GM12892 (cell line): ENCODE measurements at regions not wholly inside any gene's neighbourhood (a gene's known extent, or its start where the extent isn't known, plus 50 kb on each side); places are given as distances from the start of the nearest gene placed in this dataset.

ENCODE experiments used
- POLR2A ChIP-seq: IDR thresholded peaks from 2 replicates; pipeline ENCODE4 v1.6.1; 2011; ENCODE audit warnings: low read depth, low read length, control low read depth
- TAF1 ChIP-seq: IDR thresholded peaks from 2 replicates; pipeline ENCODE4 v1.6.1; 2011; ENCODE audit warnings: low read depth, mild to moderate bottlenecking, control low read depth, low read length, borderline replicate concordance

DNA sequence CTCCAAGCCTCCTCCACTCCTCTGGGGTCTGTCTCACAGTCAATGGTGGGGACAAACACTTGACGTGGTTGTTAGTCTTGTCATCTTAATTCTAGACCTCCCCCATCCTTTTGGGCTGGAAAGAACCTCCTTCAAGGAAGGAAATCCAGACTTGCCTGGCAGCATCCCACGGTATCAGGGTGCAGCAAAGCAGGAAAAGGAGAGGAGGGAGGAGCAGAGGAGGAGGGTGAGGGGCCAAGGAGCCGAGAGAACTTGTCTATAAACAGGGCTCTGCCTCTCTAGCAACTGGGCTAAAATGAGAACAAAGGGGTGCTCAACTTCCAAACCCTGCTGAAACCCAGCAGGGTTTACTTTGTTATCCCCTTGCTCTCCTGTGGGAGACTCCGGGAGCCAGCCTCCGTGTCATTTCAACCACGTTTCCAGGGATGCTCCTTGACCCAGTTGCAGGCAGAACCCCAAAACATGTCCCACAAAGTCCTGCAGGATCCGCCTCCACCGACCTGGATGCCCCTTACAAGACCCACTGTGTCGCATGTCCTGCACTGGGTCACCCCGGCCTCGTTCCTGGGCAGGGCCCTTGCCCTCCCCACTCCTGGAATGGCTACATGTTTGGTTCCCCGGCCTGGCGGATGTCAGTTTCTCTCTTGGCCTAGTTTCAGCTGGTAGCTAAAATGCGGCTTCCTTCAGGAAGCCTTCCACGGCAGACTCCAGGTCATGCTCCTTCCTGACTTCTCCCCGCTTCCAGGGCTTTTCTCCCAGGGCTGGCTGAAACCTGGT is 69.7 kb upstream of the MGMT start:
- TF ChIP-seq POLR2A (no peak), TAF1 (no peak)
